ENCODE measurements at regions not wholly inside any gene's neighbourhood (a gene's known extent, or its start where the extent isn't known, plus 50 kb on each side); places are given as distances from the start of the nearest gene placed in this dataset.

DNA sequence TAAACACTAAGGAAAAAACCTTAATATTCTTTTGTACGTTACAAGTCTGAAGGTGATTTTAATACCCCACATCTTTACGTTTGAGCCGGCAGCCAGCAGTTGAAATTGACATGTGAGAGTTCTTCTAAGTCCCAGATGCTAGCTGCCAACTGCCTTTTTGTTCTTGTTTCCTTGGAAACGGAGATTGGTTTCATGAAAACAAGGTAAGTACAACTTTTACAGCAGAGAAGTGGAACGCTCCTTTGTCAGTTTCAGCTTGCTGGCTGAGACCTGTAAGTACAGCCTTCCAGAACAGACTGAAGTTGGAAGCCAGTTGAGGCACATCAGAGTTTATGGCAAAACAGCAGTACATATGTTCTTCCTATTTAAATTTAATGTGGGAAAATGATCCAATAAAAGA is 1018.4 kb upstream of the ARRDC3 start:
- Mint-ChIP-seq H3K9me3 (ENCODE audit: unreplicated experiment) (no peaks in the 10 kb centered on the region), H3K27me3 (ENCODE audit: unreplicated experiment) (no peaks in the 10 kb centered on the region), H3K27ac (ENCODE audit: unreplicated experiment) (no peak overlapping the region), H3K36me3 (ENCODE audit: unreplicated experiment) (no peaks in the 10 kb centered on the region), H3K4me3 (ENCODE audit: unreplicated experiment) (no peak overlapping the region), H3K4me1 (ENCODE audit: low read depth, unreplicated experiment) (peaks cover 21% of the 10 kb centered on the region)
- TF ChIP-seq, protein P1, sequence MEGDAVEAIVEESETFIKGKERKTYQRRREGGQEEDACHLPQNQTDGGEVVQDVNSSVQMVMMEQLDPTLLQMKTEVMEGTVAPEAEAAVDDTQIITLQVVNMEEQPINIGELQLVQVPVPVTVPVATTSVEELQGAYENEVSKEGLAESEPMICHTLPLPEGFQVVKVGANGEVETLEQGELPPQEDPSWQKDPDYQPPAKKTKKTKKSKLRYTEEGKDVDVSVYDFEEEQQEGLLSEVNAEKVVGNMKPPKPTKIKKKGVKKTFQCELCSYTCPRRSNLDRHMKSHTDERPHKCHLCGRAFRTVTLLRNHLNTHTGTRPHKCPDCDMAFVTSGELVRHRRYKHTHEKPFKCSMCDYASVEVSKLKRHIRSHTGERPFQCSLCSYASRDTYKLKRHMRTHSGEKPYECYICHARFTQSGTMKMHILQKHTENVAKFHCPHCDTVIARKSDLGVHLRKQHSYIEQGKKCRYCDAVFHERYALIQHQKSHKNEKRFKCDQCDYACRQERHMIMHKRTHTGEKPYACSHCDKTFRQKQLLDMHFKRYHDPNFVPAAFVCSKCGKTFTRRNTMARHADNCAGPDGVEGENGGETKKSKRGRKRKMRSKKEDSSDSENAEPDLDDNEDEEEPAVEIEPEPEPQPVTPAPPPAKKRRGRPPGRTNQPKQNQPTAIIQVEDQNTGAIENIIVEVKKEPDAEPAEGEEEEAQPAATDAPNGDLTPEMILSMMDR (IDR thresholded peaks at IDR 0.05; ENCODE audit: partially characterized antibody, unreplicated experiment) = no peak
- DNase-seq = no peak

DNA sequence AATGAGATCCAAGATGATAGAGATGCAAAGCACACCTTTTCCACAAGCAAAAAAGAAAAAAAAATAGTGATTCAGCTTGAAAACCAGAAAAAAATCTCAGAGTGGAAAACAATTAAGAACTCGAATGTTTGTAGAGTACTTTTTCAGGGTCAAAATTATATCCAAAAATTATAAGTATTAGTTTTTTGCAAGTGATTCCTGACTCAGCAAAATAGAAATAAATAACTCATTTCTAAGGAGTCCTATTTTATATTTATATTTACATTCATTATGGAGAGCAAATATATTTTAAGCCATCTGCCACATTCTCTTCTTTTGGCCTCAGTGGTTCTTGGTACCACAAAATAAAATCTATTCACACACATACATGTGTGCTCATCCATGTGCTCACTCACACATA is 1011.8 kb upstream of the ARRDC3 start:
- H3K4me1 Mint-ChIP-seq (ENCODE audit: low read depth, unreplicated experiment) = no peaks in the 10 kb centered on the region
- H3K36me3 Mint-ChIP-seq (ENCODE audit: unreplicated experiment) = no peaks in the 10 kb centered on the region
- H3K27ac Mint-ChIP-seq (ENCODE audit: unreplicated experiment) = no peak overlapping the region

DNA sequence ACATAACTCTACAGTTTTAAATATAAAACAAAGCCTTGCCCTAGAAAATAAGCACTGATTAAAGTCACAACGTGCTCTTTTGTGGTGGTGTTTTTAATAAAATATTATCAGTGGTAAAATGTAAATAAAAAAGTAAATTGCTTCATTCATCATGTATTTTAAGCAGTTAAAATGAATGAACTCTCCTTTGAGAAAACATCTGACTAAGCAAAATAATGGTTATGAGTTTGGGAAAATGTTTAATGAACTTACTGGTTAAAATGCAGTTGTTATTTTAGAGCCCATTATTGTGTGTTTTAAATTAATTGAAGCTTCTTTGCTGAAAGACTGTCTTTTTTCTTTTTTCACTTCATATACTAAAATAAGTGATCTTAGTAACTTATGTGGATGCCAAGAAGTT is 1007.5 kb upstream of the ARRDC3 start:
- Mint-ChIP-seq H3K27ac (ENCODE audit: unreplicated experiment) (no peak overlapping the region), H3K4me3 (ENCODE audit: unreplicated experiment) (no peak overlapping the region), H3K4me1 (ENCODE audit: low read depth, unreplicated experiment) (no peaks in the 10 kb centered on the region), H3K36me3 (ENCODE audit: unreplicated experiment) (no peaks in the 10 kb centered on the region), H3K27me3 (ENCODE audit: unreplicated experiment) (no peaks in the 10 kb centered on the region), H3K9me3 (ENCODE audit: unreplicated experiment) (no peaks in the 10 kb centered on the region)
- DNase-seq = no peak
- TF ChIP-seq, protein P1 (IDR thresholded peaks at IDR 0.05; ENCODE audit: partially characterized antibody, unreplicated experiment) = no peak

More for the DNA sequence above, 1011.8 kb upstream of the ARRDC3 start:
- DNase-seq = no peak
- no peaks in the 10 kb centered on the region for H3K9me3 Mint-ChIP-seq (ENCODE audit: unreplicated experiment)
- no peak overlapping the region for H3K4me3 Mint-ChIP-seq (ENCODE audit: unreplicated experiment)
- TF ChIP-seq, protein P1 (IDR thresholded peaks at IDR 0.05; ENCODE audit: partially characterized antibody, unreplicated experiment) = no peak
- no peaks in the 10 kb centered on the region for H3K27me3 Mint-ChIP-seq (ENCODE audit: unreplicated experiment)

DNA sequence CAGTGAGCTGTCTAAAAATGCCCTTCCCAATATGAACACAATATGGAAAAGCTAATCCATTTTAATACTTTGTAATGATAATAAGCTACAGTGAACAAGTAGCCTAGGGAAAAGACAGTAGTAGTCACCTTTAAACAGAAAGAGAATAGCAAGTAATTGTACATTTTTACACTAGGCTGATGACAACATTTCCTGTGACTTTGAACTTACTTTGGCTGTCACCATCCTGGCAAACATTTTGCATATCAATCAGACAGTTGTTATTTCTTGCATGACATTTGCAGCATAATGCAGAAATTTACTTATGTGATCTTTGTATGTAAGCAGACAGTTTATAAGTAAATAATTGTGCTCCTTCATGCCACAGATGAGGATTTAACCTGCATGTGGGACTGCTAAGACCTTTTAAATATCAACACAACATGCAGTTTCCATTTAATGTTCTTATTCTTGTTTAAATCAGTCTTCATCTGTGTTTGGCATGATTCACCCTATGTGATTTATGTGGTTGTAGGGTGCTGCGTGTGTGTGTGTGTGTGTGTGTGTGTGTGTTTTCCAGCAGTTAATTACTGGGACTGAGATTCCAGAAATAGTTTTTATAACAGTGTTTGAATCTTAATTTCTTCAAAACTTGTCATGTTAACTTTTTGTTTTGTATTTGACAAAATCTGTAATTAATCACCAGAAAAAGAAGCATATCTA is 997.1 kb upstream of the ARRDC3 start:
- DNase-seq = no peak
- Mint-ChIP-seq H3K27ac (ENCODE audit: unreplicated experiment) (no peak overlapping the region), H3K9me3 (ENCODE audit: unreplicated experiment) (no peaks in the 10 kb centered on the region), H3K36me3 (ENCODE audit: unreplicated experiment) (no peaks in the 10 kb centered on the region), H3K27me3 (ENCODE audit: unreplicated experiment) (no peaks in the 10 kb centered on the region), H3K4me1 (ENCODE audit: low read depth, unreplicated experiment) (peaks cover 12% of the 10 kb centered on the region), H3K4me3 (ENCODE audit: unreplicated experiment) (no peak overlapping the region)
- TF ChIP-seq, protein P1 (IDR thresholded peaks at IDR 0.05; ENCODE audit: partially characterized antibody, unreplicated experiment) = no peak

DNA sequence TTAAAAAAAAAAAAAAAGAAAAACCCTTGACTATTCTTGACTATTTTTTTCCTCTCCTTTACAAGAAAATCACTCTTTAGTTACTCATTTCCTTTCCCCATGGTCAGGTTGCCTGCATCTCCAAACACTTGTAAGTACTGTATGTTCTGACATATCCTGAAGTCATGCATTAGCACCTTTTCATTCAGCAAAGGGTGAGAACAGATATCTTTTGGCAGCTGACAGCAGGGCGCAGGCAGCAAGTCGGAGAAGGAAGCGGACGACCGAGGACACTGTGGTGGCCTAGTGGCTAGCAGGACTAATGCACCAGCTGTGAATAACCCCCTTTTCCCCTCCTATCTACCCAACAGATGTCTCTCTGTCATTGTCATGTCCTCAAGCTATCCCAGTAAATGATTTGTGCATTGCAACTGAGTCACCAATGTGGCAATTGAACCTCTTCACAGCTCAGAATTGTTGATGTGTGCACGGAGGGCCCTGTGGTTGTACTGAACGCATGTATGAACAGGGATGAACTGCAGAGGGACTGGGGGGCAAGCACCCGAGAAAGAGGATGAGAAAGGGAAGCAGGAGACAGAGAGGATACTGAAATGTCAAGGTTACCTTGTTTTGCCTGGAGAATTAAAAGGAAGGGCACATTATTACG is 996.0 kb upstream of the ARRDC3 start:
- no peak for DNase-seq
- peaks cover 12% of the 10 kb centered on the region for H3K4me1 Mint-ChIP-seq (ENCODE audit: low read depth, unreplicated experiment)
- H3K4me3 Mint-ChIP-seq (ENCODE audit: unreplicated experiment) = no peak overlapping the region
- H3K9me3 Mint-ChIP-seq (ENCODE audit: unreplicated experiment) = no peaks in the 10 kb centered on the region
- H3K36me3 Mint-ChIP-seq (ENCODE audit: unreplicated experiment) = no peaks in the 10 kb centered on the region
- H3K27ac Mint-ChIP-seq (ENCODE audit: unreplicated experiment) = peak overlapping the region; percentile 44
- TF ChIP-seq, protein P1 (IDR thresholded peaks at IDR 0.05; ENCODE audit: partially characterized antibody, unreplicated experiment) = no peak
- no peaks in the 10 kb centered on the region for H3K27me3 Mint-ChIP-seq (ENCODE audit: unreplicated experiment)

All from glutamatergic neuron (in vitro differentiated cells).